Neutrophil (primary cell): ENCODE measurements at regions not wholly inside any gene's neighbourhood (a gene's known extent, or its start where the extent isn't known, plus 50 kb on each side); places are given as distances from the start of the nearest gene placed in this dataset.

Source experiments
- H3K27ac ChIP-seq: fragments of 200-600 bp; sonication (generic); 2 replicates; pipeline ENCODE4 v1.5.1; 2016; ENCODE audit warnings: mild to moderate bottlenecking, moderate library complexity
- H3K27me3 ChIP-seq: fragments of 200-600 bp; sonication (generic); 2 replicates; pipeline ENCODE4 v1.6.0; 2016; ENCODE audit warnings: mild to moderate bottlenecking
- H3K36me3 ChIP-seq: fragments of 200-600 bp; sonication (generic); 2 replicates; pipeline ENCODE4 v1.5.1; 2017
- H3K4me1 ChIP-seq, 2 experiments: fragments of 200-600 bp in 1 of 2; sonication (generic) in 1 of 2; 1 replicate in 1 of 2; 2 replicates in 1 of 2; pipeline versions ENCODE4 v1.5.1 to v1.6.1; 2013 to 2016; ENCODE audit warnings: low read depth in 1 of 2, low read length in 1 of 2, mild to moderate bottlenecking in 1 of 2, moderate library complexity in 1 of 2; ENCODE audit not compliant: control insufficient read depth in 1 of 2, insufficient read depth in 1 of 2
- H3K4me3 ChIP-seq, 2 experiments: fragments of 200-600 bp in 1 of 2; sonication (generic) in 1 of 2; 1 replicate in 1 of 2; 2 replicates in 1 of 2; pipeline ENCODE4 v1.5.1; 2013 to 2016; ENCODE audit warnings: low read depth in 1 of 2, low read length in 1 of 2, mild to moderate bottlenecking in 1 of 2, moderate library complexity in 1 of 2
- H3K9me3 ChIP-seq: fragments of 200-600 bp; sonication (generic); 2 replicates; pipeline ENCODE4 v1.5.1; 2016
- TF ChIP-seq, protein P1 (sequence below): fragments of 200-600 bp; sonication (generic); IDR thresholded peaks from 2 replicates; pipeline ENCODE4 v1.5.1; 2016; ENCODE audit warnings: antibody characterized with exemption

DNA sequence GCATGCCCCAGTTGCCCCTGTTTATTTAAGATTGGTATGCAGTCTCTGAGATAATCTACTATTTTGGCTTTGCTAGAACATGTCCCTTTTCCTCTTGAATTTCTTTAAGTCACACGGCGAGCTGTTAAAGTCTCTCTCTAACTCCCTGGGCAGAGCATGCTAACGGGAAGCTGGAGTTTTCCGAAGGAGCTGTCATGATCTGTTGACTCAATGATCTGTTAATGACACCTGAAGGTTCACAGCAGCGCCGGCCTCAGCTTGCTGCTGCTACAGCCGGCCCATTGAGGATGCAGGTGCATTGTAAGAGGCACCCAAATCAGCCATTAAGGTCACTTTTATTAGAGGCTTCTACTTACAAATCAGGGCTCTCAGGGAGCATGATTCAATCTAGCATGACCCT is 1203.4 kb downstream of the MAT2B start:
- H3K36me3 ChIP-seq: no peaks in the 10 kb centered on the region
- no peaks in the 10 kb centered on the region for H3K4me1 ChIP-seq
- no peaks in the 10 kb centered on the region for H3K9me3 ChIP-seq
- no peak overlapping the region for H3K4me3 ChIP-seq
- TF ChIP-seq, protein P1, sequence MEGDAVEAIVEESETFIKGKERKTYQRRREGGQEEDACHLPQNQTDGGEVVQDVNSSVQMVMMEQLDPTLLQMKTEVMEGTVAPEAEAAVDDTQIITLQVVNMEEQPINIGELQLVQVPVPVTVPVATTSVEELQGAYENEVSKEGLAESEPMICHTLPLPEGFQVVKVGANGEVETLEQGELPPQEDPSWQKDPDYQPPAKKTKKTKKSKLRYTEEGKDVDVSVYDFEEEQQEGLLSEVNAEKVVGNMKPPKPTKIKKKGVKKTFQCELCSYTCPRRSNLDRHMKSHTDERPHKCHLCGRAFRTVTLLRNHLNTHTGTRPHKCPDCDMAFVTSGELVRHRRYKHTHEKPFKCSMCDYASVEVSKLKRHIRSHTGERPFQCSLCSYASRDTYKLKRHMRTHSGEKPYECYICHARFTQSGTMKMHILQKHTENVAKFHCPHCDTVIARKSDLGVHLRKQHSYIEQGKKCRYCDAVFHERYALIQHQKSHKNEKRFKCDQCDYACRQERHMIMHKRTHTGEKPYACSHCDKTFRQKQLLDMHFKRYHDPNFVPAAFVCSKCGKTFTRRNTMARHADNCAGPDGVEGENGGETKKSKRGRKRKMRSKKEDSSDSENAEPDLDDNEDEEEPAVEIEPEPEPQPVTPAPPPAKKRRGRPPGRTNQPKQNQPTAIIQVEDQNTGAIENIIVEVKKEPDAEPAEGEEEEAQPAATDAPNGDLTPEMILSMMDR: no peak
- H3K27me3 ChIP-seq: no peaks in the 10 kb centered on the region
- H3K27ac ChIP-seq: no peak overlapping the region

DNA sequence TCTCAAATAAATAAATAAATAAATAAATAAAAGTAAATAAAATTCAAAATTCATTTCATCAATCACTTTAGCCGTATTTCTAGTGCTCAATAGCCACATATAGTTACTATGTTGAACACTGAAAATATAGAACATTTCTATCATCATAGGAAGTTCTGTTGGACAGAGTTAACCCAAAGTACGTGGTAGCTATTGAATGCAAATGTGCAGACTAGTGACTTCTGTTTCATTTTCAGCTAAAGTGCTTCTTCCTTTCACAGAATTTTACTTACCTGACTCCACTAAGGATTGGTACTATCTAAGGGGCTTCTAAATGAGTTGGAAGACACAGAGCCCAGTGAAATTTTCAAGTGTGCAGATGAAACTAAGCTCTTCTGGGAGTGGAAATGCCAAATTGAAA is 1208.3 kb downstream of the MAT2B start:
- Histone ChIP-seq H3K4me3 (no peak overlapping the region), H3K4me1 (no peaks in the 10 kb centered on the region), H3K9me3 (no peaks in the 10 kb centered on the region), H3K27ac (no peak overlapping the region), H3K27me3 (no peaks in the 10 kb centered on the region), H3K36me3 (no peaks in the 10 kb centered on the region)
- TF ChIP-seq, protein P1: no peak

DNA sequence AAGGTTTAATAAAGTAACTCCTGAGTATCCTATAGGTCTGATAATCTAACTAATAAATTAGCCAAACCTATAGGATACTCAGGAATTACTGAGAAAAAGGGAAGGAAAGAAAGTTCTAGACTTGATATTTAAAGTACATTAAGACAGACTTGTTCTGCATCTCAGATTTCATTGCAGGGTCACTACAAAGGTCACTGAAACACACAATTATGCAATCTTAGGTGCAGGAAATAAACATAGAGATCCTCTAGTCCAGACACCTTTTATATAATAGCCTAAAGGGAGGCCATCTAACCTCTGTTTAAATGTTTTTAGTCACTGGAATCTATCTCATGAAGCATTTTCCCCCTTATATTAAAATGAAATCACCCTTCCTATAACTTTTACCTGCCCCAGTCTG is 1215.7 kb downstream of the MAT2B start:
- no peaks in the 10 kb centered on the region for H3K27me3 ChIP-seq
- H3K36me3 ChIP-seq: no peaks in the 10 kb centered on the region
- no peak overlapping the region for H3K4me3 ChIP-seq
- no peaks in the 10 kb centered on the region for H3K9me3 ChIP-seq
- H3K4me1 ChIP-seq: no peaks in the 10 kb centered on the region
- TF ChIP-seq, protein P1: no peak
- H3K27ac ChIP-seq: no peak overlapping the region

DNA sequence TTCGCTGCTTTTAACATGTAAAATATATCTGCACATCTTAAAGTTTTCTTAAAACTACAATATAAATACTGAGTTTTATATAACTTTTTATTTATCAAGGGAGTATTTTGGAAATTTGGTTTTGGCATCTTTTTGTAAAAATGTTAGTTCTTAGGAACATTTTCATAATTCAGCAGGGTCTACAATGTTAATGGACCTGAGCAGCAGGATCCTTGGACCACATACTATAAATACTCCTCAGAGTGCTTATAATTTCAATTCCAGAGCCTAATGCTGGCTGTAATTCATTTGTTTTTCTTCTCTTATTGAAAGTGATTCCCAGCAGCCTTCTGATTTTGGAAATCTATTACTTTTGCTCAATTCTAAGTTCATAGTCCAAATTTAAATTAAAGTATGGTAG is 1216.2 kb downstream of the MAT2B start:
- Histone ChIP-seq H3K4me3 (no peak overlapping the region), H3K9me3 (no peaks in the 10 kb centered on the region), H3K4me1 (no peaks in the 10 kb centered on the region), H3K27me3 (no peaks in the 10 kb centered on the region), H3K36me3 (no peaks in the 10 kb centered on the region), H3K27ac (no peak overlapping the region)
- TF ChIP-seq, protein P1: no peak

DNA sequence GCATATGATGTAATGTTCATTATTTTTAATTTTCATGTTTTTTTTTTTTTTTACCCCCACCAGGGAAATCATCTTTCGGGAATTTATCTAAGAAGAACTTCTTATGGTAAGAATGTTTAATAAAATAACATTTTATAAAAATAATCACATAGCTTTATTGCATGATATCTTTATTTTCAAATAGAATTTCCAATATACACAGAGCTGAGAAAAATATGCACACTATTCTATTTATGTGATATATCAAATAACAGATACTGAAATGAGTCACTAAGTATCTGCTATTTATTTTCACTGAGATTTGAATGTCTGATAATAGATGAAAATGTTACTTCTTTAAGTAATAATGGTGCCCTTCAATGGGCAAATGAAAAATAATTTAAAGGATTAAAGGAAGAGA is 1217.3 kb downstream of the MAT2B start:
- Histone ChIP-seq H3K4me3 (no peak overlapping the region), H3K9me3 (no peaks in the 10 kb centered on the region), H3K4me1 (no peaks in the 10 kb centered on the region), H3K27me3 (no peaks in the 10 kb centered on the region), H3K27ac (no peak overlapping the region), H3K36me3 (no peaks in the 10 kb centered on the region)
- TF ChIP-seq, protein P1: no peak

DNA sequence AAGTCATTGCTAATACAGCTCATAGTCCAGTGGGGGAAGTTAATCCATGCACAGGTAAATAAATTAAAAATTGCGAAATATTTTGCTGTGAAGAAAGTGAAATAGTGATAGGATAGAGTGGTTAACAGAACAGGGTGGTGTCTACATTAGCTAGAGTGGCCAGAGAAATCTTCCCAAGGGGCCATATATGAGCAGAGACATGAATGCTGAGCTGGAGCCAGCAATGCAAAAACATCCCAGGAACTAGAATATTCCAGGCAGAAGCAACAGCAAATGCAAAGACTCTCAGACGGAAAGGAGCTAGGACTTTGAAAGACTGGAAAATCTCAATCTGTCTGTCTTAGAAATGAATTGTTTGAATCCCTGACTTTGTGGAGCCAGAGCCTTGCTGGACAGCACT is 1221.6 kb downstream of the MAT2B start:
- H3K27ac ChIP-seq: no peak overlapping the region

More for the DNA sequence above, 1221.6 kb downstream of the MAT2B start:
- Histone ChIP-seq H3K9me3 (no peaks in the 10 kb centered on the region), H3K4me1 (no peaks in the 10 kb centered on the region), H3K36me3 (no peaks in the 10 kb centered on the region), H3K27me3 (no peaks in the 10 kb centered on the region), H3K4me3 (no peak overlapping the region)
- TF ChIP-seq, protein P1: no peak
